HG03108 (cell line): ENCODE measurements at regions not wholly inside any gene's neighbourhood (a gene's known extent, or its start where the extent isn't known, plus 50 kb on each side); places are given as distances from the start of the nearest gene placed in this dataset.

Source experiments
- ATAC-seq: cut with Tn5 transposase; IDR thresholded peaks from one replicate; pipeline ENCODE4 v1.9.1; 2021; ENCODE audit warnings: moderate library complexity; ENCODE audit not compliant: unreplicated experiment

DNA sequence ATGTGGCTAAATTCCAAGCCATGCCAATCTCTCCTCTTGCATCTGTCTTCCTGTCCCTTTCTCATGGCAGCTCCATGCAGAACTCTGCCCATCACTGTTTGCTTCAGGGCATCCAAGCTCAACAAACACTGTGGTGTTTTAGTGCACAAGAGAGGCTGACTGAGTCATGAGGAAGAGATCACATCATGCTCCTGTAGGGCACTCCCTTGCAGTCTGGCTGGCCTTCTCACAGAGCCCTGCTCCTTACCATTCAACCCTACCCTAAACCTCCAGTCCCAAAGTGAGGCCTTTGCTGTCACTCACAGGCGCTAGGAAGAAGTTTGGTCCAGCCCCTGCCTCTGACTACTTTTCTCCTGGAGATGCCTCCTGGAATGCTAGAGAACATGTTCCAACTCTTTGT is 194.0 kb downstream of the LRATD1 start:
- no peak for ATAC-seq

DNA sequence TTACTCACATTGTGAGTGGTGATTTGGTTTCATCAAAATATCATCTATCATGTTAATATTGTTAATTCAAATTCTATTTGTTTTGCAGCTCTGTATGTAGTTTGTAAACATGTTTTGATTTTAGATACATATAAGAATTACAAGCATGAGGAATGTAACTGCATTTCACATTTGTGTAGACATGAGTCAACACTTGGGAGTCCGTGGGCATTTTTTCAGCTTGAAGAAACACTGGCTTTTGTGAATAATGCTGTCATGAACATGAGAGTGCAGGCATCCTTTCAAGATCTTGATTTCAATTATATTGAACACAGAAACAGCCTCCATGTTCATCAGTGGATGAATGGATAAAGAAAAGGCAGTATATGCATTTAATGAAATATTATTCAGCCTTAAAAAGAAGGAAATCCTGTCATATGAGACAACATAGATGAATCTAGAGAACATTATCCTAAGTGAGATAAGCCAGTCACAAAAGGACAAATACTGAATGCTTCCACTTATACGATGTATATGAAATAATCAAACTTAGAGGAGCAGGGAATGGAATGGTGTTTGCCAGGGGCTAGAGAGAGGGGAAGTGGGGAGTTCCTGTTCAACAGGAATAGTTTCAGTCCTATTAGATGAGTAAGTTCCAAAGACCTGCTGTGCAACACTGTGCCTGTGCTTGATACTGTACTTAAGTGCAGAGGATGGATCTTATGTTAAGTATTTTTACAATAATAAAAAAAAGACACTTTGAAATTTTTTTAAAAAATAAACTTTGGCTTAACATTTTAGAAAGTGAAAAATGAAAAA is 194.9 kb downstream of the LRATD1 start:
- no peak for ATAC-seq

DNA sequence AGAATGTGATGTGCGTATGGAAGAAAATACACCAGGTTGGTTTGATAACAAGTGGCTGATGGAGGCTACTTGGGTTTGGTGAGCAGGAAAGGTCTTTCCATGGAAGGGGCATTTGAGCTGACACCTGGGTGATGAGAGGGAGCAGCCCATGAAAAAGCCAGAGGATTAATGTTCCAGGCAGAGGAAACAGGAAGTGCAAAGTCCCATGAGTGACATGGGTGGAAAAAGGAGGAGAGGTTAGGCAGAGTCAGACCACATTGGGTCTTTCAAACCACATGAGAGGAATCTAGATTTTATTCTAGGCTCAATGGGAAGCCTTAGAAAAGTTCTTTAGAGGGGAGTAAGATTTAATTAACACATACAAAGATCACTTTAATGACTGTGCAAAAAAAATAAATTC is 195.7 kb downstream of the LRATD1 start:
- ATAC-seq = no peak

DNA sequence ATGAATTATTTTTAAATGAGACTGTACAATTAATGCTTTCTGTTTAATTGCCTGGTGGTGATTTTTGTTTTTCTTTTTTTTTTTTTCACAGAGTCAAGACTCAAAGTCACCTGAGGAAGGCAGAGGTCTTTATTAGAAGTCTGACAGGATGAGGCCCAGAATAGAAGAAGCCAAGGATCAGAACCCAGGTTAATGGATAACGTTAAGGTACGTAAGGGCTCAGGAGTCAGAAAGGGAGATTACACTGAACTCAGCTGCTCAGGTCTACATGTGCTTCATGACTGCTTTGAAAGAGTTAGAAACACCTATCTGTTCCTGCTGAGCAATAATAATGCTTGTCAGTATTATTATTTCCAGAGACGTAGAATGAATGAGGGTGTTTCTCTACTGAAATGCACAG is 196.5 kb downstream of the LRATD1 start:
- no peak for ATAC-seq

DNA sequence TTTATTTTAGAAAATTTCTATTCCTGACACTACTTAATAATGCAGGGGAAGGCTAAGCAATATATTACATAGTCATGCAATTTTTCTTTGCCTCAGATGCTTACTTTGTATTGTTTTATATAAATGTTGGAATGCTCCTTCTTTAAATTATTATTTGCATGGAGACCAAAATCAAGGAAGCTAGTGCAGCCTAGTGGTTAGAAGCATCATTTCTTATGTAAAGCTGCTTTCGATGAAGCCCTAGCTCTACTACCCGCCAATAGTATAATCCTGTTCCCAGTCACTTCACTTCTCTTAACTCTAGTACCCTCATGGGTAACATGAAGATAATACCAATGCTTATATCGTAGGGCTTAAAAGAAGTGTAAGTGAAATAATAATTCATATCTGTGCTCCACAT is 198.9 kb downstream of the LRATD1 start:
- ATAC-seq = no peak

DNA sequence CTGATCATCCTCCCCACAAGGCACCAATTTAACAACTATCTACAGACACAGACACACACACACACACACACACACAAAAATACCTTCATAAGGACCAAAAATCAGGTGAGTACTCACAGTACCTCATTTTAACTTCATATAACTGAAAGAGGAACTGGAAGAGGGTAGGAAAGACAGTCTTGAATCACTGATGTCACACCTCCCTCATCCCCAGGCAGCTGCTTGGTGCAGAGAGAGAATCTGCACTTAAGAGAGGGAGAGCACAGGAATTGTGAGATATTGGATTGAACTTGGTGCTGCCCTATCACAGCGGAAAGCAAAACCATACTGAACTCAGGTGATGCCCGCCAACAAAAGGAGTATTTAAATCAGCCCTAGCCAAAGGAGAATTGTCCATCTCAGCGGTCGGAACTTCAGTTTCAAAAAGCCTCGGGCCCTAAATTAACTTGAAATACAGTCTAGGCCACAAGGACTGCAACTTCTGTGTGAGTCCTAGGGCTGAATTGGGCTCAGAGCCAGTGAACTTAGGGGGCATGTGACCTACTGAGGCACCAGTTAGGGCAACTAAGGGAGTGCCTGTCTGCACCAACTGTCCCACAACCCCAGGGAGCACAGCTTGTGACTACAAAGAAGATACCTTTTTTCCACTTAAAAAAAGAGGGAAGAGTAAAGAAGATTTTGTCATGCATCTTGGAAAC is 211.1 kb downstream of the LRATD1 start:
- no peak for ATAC-seq

DNA sequence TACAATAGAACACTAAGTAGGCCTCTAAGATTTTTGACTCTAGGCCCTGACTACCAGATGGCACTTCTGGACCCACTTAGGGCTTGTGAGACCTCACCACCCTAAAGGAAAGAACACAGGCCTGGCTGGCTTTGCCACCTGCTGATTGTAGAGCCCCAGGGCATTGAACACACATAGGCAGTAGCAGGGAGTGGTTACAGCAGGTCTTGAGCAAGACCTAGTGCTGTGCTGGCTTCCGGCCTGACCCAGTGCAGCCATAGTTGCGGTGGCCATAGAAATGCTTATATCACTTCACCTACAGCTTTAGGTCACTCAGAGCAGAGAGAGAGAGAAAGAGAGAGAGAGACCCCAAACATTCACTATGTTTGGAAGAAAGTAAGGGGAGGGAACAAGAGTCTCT is 223.2 kb downstream of the LRATD1 start:
- no peak for ATAC-seq

DNA sequence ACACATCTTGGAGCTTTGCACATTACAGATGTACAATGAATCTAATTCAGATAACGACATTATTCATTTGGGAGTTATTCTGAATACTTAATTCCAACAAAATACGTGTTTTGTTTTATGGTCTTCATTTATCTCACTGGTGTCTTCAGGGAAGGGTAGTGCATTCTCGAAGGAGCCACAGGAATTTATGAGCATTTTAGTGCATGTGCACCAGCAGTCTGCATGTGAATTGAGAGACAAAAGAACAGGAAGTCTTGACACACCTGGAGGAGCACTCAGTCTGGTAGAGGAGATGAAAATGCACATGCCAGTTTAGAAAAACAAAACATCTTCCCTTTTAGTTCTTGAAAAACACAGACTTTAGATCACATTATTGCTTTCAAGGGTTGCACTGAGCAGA is 228.7 kb downstream of the LRATD1 start:
- ATAC-seq = no peak

DNA sequence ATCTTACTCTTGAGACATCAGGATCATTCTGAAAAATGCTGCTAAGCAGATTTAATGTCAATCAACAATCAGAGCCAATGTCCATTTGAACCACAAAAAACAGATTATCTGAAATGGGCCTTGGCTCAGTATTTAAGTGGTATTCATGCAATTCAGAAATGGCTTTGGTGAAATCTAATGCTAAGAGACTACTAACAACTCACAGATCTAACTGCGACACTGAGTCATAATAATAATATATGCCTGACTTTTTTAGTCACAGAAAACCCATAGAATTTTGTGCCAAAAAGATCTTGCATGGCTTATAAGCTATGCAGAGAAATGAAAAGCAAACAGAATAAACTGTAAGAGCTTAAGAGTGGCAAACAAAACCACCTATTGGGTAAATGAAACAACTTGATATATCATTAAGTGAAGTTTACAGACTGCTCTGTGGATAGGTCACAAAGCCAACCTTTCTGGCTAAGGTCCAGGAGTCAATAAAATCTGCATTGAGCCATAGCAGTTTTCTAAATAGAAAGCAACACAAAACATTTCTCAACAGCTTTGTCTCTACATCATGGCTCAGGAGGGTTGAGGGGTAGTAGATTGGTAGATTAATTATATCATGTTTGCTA is 234.3 kb downstream of the LRATD1 start:
- ATAC-seq = no peak

DNA sequence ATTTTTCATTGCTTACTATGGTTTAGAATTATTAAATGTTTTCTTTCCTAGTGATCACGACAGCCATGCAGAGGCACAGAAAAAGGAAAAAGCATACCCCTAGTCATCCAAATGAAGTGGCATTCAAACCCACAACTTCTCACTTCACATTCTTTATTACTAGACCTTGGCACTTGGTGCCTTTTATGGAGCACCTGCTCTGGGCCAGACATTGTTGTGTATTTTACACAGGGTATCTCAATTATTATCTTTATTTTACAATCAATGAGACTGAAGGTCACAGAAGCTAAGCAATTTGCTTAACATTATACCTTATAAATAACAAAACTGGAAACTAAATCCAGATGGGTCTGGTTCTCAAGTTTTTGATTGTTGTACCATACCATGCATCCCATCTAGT is 235.3 kb downstream of the LRATD1 start:
- ATAC-seq = no peak

DNA sequence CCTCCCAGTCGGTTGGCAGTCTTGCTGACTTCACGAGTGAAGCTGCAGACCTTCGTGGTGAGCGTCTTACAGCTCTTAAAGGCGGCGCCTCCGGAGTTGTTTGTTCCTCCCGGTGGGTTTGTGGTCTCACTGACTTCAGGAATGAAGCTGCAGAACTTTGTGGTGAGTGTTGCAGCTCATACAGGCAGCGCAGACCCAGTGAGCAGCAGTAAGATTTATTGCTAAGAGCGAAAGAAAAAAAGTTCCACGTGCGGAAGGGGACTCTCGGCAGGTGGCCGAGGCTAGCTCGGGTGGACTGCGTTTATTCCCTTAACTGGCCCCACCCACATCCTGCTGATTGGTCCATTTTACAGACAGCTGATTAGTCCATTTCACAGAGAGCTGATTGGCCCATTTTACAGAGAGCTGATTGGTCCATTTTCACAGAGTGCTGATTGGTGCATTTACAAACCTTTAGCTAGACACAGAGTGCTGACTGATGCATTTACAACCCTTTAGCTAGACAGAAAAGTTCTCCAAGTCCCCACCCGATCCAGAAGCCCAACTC is 240.3 kb downstream of the LRATD1 start:
- ATAC-seq = no peak

DNA sequence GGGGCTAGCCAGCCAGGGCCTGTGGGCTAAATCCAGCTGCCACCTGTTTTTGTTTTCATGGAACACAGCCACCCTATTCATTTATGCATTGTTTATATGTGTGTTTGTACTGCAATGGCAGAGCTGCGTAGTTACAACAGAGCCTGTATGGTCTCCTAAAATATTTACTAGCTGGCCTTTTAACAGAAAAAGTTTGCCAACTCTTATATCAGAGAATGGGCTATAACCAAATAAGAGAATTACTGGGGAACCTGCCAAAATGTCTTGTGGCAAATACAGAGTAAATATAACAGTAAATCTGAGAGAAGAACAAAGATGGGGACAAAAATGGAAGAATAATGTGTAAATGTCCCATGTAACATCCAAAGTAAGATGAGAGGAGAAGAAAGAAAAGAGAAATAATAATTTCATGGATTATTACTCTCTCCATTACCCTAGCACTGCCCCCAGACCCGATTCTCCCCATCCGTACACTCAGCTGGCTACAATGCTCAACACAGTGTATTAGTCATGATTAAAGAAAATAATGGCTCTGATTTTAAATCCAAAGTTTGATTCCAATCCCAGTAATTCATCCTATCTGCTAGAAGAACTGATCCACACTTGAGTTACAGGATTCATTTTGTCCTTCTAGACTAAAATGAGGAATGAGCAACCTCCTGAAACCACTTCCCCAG is 249.3 kb downstream of the LRATD1 start:
- ATAC-seq = no peak

DNA sequence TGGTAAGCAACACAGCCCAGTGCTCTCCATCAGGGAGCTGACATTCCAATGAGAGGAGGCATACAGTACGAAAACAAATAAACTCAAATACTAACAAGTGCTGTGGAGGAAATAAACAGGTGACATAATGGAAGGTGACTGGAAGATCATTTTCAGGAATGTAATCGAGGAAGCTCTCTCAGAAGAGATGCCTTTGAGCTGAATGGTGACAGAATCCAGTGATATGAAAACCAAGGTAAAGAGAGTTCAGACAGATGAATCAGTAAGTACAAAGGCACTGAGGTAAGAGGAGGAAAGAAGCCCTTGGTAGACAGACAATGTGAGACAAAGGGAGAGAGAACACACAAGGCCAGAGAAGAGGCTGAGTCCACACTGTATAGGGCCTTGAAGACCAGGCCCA is 252.1 kb downstream of the LRATD1 start:
- no peak for ATAC-seq

DNA sequence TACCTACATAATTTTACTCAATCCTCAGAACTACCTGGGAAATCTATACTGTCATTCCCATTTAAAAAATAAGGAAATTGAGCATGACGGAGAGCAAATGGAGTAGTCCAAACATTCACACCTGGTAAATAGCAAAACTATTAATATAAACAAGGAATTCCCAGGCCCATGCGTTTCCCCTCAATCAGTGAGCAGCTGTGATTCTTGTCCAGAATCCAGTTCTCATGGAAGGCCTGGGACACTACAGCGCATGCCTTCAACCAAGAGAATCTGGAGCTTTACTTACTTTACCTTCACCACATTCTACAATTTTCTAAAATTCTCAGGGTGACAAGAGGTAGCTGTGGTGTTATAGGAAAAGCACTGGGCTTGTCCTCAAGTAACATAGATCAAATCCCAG is 259.0 kb downstream of the LRATD1 start:
- ATAC-seq = no peak

DNA sequence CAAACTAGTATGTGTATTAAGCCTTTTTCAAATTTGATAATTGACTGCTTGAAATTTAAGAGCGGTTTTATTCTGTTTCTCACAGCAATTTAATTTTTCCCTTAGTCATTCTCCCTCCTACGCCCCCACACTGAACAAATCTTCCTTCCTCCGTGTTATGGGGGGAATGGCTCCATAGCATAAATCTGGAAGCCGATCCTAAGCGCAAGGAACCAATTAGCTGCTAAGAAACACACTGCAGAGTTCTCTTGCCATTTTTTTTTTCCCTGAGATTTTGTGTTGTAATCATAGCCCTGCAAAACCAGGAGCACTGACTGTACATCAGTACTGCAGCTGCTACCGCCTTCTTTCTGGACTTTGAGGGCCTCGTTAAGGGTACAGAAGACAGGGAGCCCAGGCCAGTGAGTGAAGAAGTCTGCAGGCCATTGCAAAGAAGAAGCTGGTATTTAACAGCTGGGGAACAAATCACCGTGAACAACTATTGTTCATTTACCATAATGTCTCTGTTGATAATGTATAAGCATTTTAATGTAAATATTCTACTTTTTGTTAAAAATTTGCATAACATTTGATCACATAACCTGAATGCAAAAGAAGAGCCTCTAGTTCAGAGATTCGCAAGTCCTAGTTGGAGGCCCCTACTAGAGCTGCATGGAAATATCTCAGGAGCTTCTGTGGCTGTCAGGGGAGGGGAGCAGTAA is 264.0 kb downstream of the LRATD1 start:
- no peak for ATAC-seq

DNA sequence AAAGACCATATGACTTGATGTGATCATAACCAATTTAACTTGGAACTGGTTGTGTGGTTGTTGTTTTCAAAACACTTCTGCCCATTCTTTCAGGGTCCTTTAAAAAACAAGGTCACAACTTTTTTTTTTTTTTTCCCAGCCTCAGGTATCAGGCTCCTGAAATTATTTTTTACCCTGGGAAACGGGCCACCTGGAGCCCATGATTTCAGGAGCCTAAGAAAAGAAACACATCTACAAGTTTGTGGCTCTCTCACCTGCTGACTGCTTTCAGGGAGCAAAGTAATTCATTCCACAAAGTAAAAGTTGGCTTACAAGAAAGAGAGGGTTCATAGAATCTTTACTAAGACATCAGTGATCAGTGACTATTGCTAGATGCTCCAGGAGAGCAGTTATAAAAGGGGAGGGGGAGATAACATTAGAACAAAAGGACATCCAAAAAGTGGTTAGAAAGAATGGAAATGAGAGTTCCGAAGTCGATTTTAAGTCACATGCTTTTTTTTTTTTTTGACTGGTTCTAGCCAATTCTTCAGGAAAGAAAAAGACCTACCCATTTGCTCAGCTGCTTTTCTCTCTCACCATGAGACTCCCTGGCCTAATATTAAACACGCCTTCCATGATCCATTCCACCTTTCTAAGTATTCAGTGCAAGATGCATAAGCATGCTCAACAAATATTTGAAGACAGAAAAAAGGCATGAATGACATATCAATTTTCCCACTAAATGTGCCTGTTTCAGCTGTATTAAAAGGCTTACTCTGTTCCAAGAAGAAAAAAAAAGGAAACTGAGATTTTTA is 267.3 kb downstream of the LRATD1 start:
- ATAC-seq = no peak

DNA sequence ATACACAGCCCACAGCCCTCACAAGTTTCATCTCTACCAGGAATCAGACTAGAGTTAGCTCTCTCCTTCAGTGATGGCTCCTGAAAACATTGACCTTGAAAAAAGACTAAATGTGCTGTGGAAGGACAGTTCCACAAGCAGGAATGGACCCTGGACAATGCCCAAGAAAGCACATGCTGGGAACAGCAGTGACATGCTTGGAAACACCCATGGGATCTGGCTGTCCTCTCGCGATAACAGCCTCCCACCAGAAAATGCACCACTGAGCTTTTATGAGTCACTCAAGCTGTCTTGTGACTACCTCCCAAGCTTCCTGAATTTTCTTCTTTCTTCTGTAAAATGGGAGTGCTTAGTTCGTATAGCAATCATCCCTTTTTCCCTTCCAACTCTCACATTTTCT is 269.2 kb downstream of the LRATD1 start:
- no peak for ATAC-seq

DNA sequence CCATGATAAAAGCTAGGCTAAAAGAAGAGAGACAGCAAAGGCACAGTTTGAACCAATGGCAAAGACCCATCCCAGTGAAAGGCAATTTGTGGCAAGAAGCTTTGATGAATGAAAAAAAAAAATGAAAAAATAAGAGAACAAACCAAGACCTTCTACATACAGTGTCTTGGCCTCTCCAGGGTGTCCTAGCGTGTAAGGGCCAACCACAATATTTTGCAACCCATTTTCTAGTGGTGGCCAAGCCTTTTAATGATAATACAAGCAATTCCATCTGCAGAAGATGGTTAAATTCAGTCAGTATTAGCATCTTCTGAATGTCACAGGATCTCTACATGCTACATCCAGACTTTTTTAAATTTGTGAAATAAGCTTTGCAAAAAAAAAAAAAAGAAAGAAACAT is 270.4 kb downstream of the LRATD1 start:
- ATAC-seq = no peak

DNA sequence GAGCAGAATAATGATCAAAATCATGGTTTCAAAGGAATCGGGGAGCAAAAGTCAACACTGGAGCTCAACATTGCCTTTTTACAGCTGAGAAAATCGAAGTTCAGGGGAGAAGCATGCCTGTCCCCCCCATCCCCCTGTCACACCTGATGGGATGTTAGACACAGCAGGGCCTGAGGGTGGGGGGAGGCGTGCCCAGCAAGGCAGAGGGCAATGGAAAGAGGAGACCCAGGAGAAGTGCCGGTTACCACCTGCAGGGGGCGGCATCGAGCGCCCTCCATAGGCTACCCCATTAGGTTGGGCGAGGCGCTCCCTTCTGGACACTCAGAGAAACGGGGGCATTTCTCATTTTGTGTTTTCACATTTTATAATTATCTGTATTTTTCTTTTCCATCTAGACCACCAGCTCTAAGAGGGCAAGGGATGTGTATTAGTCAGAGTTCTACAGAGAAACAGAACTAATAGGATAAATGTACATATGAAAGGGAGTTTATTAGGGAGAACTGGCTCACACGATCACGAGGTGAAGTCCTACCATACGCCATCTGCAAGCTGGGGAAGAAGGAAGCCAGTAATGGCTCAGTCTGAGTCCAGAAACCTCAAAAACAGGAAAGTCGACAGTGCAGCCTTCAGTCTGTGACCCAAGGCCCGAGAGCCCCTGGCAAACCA is 271.3 kb downstream of the LRATD1 start:
- ATAC-seq = peak; percentile 97
